Peyer's patch (tissue), 4 donors: ENCODE measurements at regions not wholly inside any gene's neighbourhood (a gene's known extent, or its start where the extent isn't known, plus 50 kb on each side); places are given as distances from the start of the nearest gene placed in this dataset.

Source experiments
- POLR2A ChIP-seq, 2 donors: fragments of 450-650 bp; IDR thresholded peaks; one replicate each; pipeline ENCODE4 v1.5.1; 2017; ENCODE audit warnings: antibody characterized with exemption in 2 of 2, mild to moderate bottlenecking in 2 of 2, moderate library complexity in 2 of 2
- TF ChIP-seq, protein P1 (sequence below), 6 experiments: fragments of 450-650 bp in 4 of 6; fragments of 200-600 bp in 2 of 6; sonication (generic) in 1 of 6; IDR thresholded peaks; one replicate each; pipeline ENCODE4 v1.5.1; 2017 to 2019; ENCODE audit warnings: antibody characterized with exemption in 6 of 6, mild to moderate bottlenecking in 3 of 6, moderate library complexity in 1 of 6

DNA sequence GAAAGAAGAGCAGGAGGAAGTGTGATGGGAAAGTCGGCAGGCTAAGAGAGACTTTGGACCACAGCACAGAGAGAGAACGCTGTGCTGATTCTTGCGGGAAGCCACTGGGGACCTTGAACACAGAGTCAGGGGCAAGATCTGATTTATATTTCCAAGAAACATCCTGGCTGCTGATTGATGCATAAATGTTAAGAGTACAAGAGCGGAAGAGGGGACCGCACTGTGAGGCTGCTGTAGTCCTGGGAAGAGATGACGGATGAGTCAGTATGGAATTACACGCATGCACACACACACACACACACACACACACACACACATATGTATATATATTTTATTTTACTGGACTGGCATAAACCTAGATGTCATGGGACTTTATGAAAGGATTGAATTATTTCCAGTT lies 865.6 kb upstream of the ID2 start:
- TF ChIP-seq, protein P1, sequence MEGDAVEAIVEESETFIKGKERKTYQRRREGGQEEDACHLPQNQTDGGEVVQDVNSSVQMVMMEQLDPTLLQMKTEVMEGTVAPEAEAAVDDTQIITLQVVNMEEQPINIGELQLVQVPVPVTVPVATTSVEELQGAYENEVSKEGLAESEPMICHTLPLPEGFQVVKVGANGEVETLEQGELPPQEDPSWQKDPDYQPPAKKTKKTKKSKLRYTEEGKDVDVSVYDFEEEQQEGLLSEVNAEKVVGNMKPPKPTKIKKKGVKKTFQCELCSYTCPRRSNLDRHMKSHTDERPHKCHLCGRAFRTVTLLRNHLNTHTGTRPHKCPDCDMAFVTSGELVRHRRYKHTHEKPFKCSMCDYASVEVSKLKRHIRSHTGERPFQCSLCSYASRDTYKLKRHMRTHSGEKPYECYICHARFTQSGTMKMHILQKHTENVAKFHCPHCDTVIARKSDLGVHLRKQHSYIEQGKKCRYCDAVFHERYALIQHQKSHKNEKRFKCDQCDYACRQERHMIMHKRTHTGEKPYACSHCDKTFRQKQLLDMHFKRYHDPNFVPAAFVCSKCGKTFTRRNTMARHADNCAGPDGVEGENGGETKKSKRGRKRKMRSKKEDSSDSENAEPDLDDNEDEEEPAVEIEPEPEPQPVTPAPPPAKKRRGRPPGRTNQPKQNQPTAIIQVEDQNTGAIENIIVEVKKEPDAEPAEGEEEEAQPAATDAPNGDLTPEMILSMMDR (IDR thresholded peaks at IDR 0.05) = no peak
- no peak for TF ChIP-seq POLR2A (IDR thresholded peaks at IDR 0.05)
